HepG2 (cell line): ENCODE measurements at regions not wholly inside any gene's neighbourhood (a gene's known extent, or its start where the extent isn't known, plus 50 kb on each side); places are given as distances from the start of the nearest gene placed in this dataset.

ENCODE experiments used
- ATAC-seq: fragments of 200-7000 bp; cut with Tn5 transposase; 3 replicates; pipeline ENCODE4 v1.9.1; 2020; ENCODE audit warnings: mild to moderate bottlenecking, moderate library complexity
- BruUV-seq: library from RNA; stranded (reverse); fragments of 400-500 nt; replicated peaks from 2 replicates; lab custom pipeline; 2021; lab: Mats Ljungman, UMichigan
- CTCF ChIA-PET: fragments of 300-600 bp; formaldehyde crosslinking; extraction: SDS; loops from one replicate; lab custom pipeline; 2021; ENCODE audit warnings: low total read pairs, inconsistent platforms, low intra/inter-chr PET ratio; lab: Yijun Ruan, JAX
- POLR2A ChIA-PET: fragments of 350-600 bp; sonication (Branson Sonifier 250); formaldehyde crosslinking; loops from one replicate; lab custom pipeline; 2020; ENCODE audit warnings: antibody characterized with exemption, inconsistent platforms; lab: Yijun Ruan, JAX
- DNase-seq: peaks from one replicate; pipeline ENCODE4 v3.0.0-alpha.2; 2015; ENCODE audit warnings: low spot score
- FAIRE-seq: peaks from 3 replicates; lab custom pipeline; 2011; peaks lifted over from hg19 to GRCh38; lab: Jason Lieb, UNC
- H2AFZ ChIP-seq: one replicate; pipeline ENCODE4 v1.6.1; 2011; ENCODE audit warnings: low read length, inconsistent platforms
- H3K27ac ChIP-seq: fragments of 300-600 bp; 3 replicates; pipeline ENCODE4 v1.8.0; 2011; ENCODE audit warnings: mixed run types, mild to moderate bottlenecking, mixed read lengths, low read length, inconsistent platforms; ENCODE audit not compliant: insufficient read depth; ENCODE audit errors: extremely low read length
- H3K27me3 ChIP-seq, 2 experiments: fragments of 200-600 bp in 1 of 2; 2 replicates in 1 of 2; 3 replicates in 1 of 2; pipeline versions ENCODE4 v1.6.0 to v1.8.0; 2011; ENCODE audit warnings: low read length in 2 of 2, mild to moderate bottlenecking in 2 of 2, moderate library complexity in 2 of 2, inconsistent platforms in 1 of 2; ENCODE audit not compliant: insufficient read depth in 2 of 2, control insufficient read depth in 1 of 2
- H3K36me3 ChIP-seq, 2 experiments: fragments of 200-600 bp in 1 of 2; replicated peaks in 1 of 2; 2 replicates in 1 of 2; 3 replicates in 1 of 2; pipeline versions ENCODE4 v1.5.1 to v1.8.0; 2011; ENCODE audit warnings: low read length in 2 of 2, inconsistent platforms in 1 of 2; ENCODE audit not compliant: insufficient read depth in 2 of 2, control insufficient read depth in 1 of 2
- H3K4me1 ChIP-seq: 2 replicates; pipeline ENCODE4 v1.5.1; 2012; ENCODE audit warnings: low read length, inconsistent platforms; ENCODE audit not compliant: insufficient read depth
- H3K4me2 ChIP-seq: 2 replicates; pipeline ENCODE4 v1.6.0; 2011; ENCODE audit warnings: low read depth, low read length, inconsistent platforms
- H3K4me3 ChIP-seq, 3 experiments: fragments of 200-600 bp in 1 of 3; sonication (generic), shearing (Covaris generic) in 1 of 3; replicated peaks in 1 of 3; 2 replicates each; pipeline ENCODE4 v1.5.1; 2011 to 2016; ENCODE audit warnings: low read length in 3 of 3, inconsistent platforms in 2 of 3, low read depth in 2 of 3, mild to moderate bottlenecking in 2 of 3, control low read depth in 1 of 3, mixed read lengths in 1 of 3; ENCODE audit not compliant: insufficient read depth in 1 of 3
- H3K79me2 ChIP-seq: one replicate; pipeline ENCODE4 v1.6.1; 2011; ENCODE audit warnings: low read length, inconsistent platforms; ENCODE audit not compliant: insufficient read depth
- H3K9ac ChIP-seq: 2 replicates; pipeline ENCODE4 v1.6.0; 2011; ENCODE audit warnings: mild to moderate bottlenecking, low read depth, low read length, inconsistent platforms; ENCODE audit not compliant: insufficient read depth
- H3K9me3 ChIP-seq: 2 replicates; pipeline ENCODE4 v1.5.1; 2012; ENCODE audit warnings: mild to moderate bottlenecking, low read length
- H4K20me1 ChIP-seq: 2 replicates; pipeline ENCODE4 v1.6.0; 2011; ENCODE audit warnings: inconsistent platforms, mild to moderate bottlenecking, low read length, moderate library complexity; ENCODE audit not compliant: insufficient read depth
- CC2D1A ChIP-seq: sonication (generic); formaldehyde crosslinking; IDR thresholded peaks from 2 replicates; pipeline ENCODE4 v1.8.1; 2023; ENCODE audit warnings: mild to moderate bottlenecking, missing genetic modification reagents
- DRAP1 ChIP-seq: IDR thresholded peaks from 2 replicates; pipeline ENCODE4 v1.6.1; 2016; ENCODE audit warnings: missing genetic modification reagents, missing compliant biosample characterization
- HES4 ChIP-seq: sonication (generic); formaldehyde crosslinking; IDR thresholded peaks from 2 replicates; pipeline ENCODE4 v1.9.0; 2021; ENCODE audit warnings: mild to moderate bottlenecking, missing genetic modification reagents, borderline replicate concordance
- HNRNPK ChIP-seq: fragments of 200-400 bp; formaldehyde crosslinking; IDR thresholded peaks from 2 replicates; pipeline ENCODE4 v1.6.1; 2018; ENCODE audit warnings: low read length, low read depth, moderate library complexity, mild to moderate bottlenecking; ENCODE audit not compliant: poor library complexity, severe bottlenecking
- ISL2 ChIP-seq: sonication (generic); formaldehyde crosslinking; IDR thresholded peaks from 2 replicates; pipeline ENCODE4 v1.5.0; 2020; ENCODE audit warnings: missing genetic modification reagents
- KLF16 ChIP-seq, 2 experiments: sonication (generic) in 1 of 2; formaldehyde crosslinking in 1 of 2; IDR thresholded peaks; 2 replicates each; pipeline versions ENCODE4 v1.6.1 to v1.8.0; 2016 to 2023; ENCODE audit warnings: missing genetic modification reagents in 2 of 2, missing compliant biosample characterization in 1 of 2
- POGK ChIP-seq: sonication (generic); formaldehyde crosslinking; conservative IDR thresholded peaks from 2 replicates; pipeline ENCODE4 v1.8.0; 2022; ENCODE audit warnings: mild to moderate bottlenecking, moderate library complexity, missing genetic modification reagents
- SALL1 ChIP-seq: sonication (generic); formaldehyde crosslinking; IDR thresholded peaks from 2 replicates; pipeline ENCODE4 v1.8.0; 2022; ENCODE audit warnings: mild to moderate bottlenecking, missing genetic modification reagents
- SOX13 ChIP-seq, 3 experiments: fragments of 450-650 bp in 1 of 3; sonication (generic) in 1 of 3; formaldehyde crosslinking in 1 of 3; IDR thresholded peaks in 2 of 3; conservative IDR thresholded peaks in 1 of 3; 2 replicates each; pipeline versions ENCODE4 v1.5.0 to v1.6.1; 2016 to 2020; ENCODE audit warnings: antibody characterized with exemption in 1 of 3, mild to moderate bottlenecking in 1 of 3, missing compliant biosample characterization in 1 of 3, missing genetic modification reagents in 1 of 3, moderate library complexity in 1 of 3
- ZFX ChIP-seq: sonication (generic); formaldehyde crosslinking; IDR thresholded peaks from 2 replicates; pipeline ENCODE4 v1.4.0; 2020; ENCODE audit warnings: mild to moderate bottlenecking, low read depth, missing genetic modification reagents, moderate library complexity
- ZNF12 ChIP-seq: sonication (generic); formaldehyde crosslinking; IDR thresholded peaks from 2 replicates; pipeline ENCODE4 v1.5.0; 2020; ENCODE audit warnings: missing genetic modification reagents
- ZNF17 ChIP-seq: sonication (generic); formaldehyde crosslinking; IDR thresholded peaks from 2 replicates; pipeline ENCODE4 v1.5.0; 2020; ENCODE audit warnings: mild to moderate bottlenecking, missing genetic modification reagents
- ZNF275 ChIP-seq: sonication (generic); formaldehyde crosslinking; IDR thresholded peaks from 2 replicates; pipeline ENCODE4 v1.8.0; 2022; ENCODE audit warnings: missing genetic modification reagents, mild to moderate bottlenecking, inconsistent platforms, borderline replicate concordance
- ZNF570 ChIP-seq: sonication (generic); formaldehyde crosslinking; IDR thresholded peaks from 2 replicates; pipeline ENCODE4 v1.4.0; 2020; ENCODE audit warnings: mild to moderate bottlenecking, missing genetic modification reagents, borderline replicate concordance
- ZNF574 ChIP-seq: sonication (generic); formaldehyde crosslinking; IDR thresholded peaks from 2 replicates; pipeline ENCODE4 v1.4.0; 2020; ENCODE audit warnings: missing genetic modification reagents
- ZNF883 ChIP-seq: sonication (generic); formaldehyde crosslinking; IDR thresholded peaks from 2 replicates; pipeline ENCODE4 v1.5.1; 2020; ENCODE audit warnings: mild to moderate bottlenecking, missing genetic modification reagents; ENCODE audit errors: not compliant biosample characterization
- WGBS: methylation state at CpG from one replicate; pipeline ENCODE4 v1.1.6; 2017; ENCODE audit warnings: low lambda C conversion rate; 5-methylcytosine and 5-hydroxymethylcytosine counted together
- in situ Hi-C: cut with HindIII; loops from 2 replicates; pipeline ENCODE4 v1.10.0; 2017; ENCODE audit warnings: low pct_unique_long_range_greater_than_20kb; ENCODE audit not compliant: extremely low pct_ligation_motif_present
- intact Hi-C: fragments of 100-400 bp; cut with micrococcal nuclease; formaldehyde crosslinking; loops from one replicate; pipeline ENCODE4 v1.10.0; 2022; ENCODE audit not compliant: unreplicated experiment

GRCh38 chr5:57676222-57677098 lies 193.8 kb upstream of the ACTBL2 start (continued):
- TF ChIP-seq HES4 (no peak), ZNF17 (CRISPR knock-in tag) (no peak), ZFX (CRISPR knock-in tag) (no peak), SOX13 (IDR thresholded peaks at IDR 0.05) (no peak), SOX13 (CRISPR knock-in tag; conservative IDR thresholded peaks at IDR 0.05 in 1 of 2, IDR thresholded peaks at IDR 0.05 in 1 of 2) (0 out of 4 replicates have a peak, but pooled peaks of 1 of the 2 experiments have one; percentile 11), ZNF275 (CRISPR knock-in tag) (no peak), SALL1 (CRISPR knock-in tag) (peak; percentile 53; the same call in 1 of the 2 replicates), HNRNPK (peak; percentile 10)

GRCh38 chr5:57675236-57675635 lies 192.6 kb upstream of the ACTBL2 start:
- H3K36me3 ChIP-seq: no peaks in the 10 kb centered on the region
- H3K9ac ChIP-seq: no peak overlapping the region
- H3K4me3 ChIP-seq: no peak overlapping the region
- H4K20me1 ChIP-seq: no peaks in the 10 kb centered on the region
- no peak overlapping the region for H3K4me2 ChIP-seq
- POLR2A ChIA-PET: interaction anchor here (1.8 kb wide), 1 partner anchor 25 kb away, joined by 11 read pairs; no protein-coding TSS in a partner anchor
- ATAC-seq (no peak), DNase-seq (no peak), FAIRE-seq (no peak)
- no peaks in the 10 kb centered on the region for H3K79me2 ChIP-seq
- no peaks in the 10 kb centered on the region for H3K27me3 ChIP-seq
- no peak overlapping the region for H3K27ac ChIP-seq
- CTCF ChIA-PET: no interaction called here
- H2AFZ ChIP-seq: no peak overlapping the region
- BruUV-seq: no TSS peak
- intact Hi-C loops (no loop called here), in situ Hi-C loops (no loop called here)
- peaks cover 20% of the 10 kb centered on the region for H3K4me1 ChIP-seq
- WGBS: 61% methylated on average over 1 of the region's 1 CpG
- H3K9me3 ChIP-seq: no peaks in the 10 kb centered on the region
- TF ChIP-seq ZNF574 (CRISPR knock-in tag) (no peak), CC2D1A (CRISPR knock-in tag) (no peak), KLF16 (CRISPR knock-in tag; IDR thresholded peaks at IDR 0.05) (no peak), POGK (CRISPR knock-in tag) (no peak), ISL2 (no peak), DRAP1 (CRISPR knock-in tag) (no peak), ZNF570 (no peak), ZNF883 (CRISPR knock-in tag) (no peak), ZNF12 (CRISPR knock-in tag) (no peak)
